SK-N-MC (cell line): ENCODE measurements at regions not wholly inside any gene's neighbourhood (a gene's known extent, or its start where the extent isn't known, plus 50 kb on each side); places are given as distances from the start of the nearest gene placed in this dataset.

Experiments used
- EZH2 ChIP-seq: fragments of 200-600 bp; sonication (generic); IDR thresholded peaks from one replicate; pipeline ENCODE4 v1.6.1; 2017; ENCODE audit warnings: antibody characterized with exemption
- POLR2AphosphoS5 ChIP-seq: IDR thresholded peaks from 2 replicates; pipeline ENCODE4 v1.6.1; 2012; ENCODE audit warnings: mild to moderate bottlenecking, low read depth, low read length, borderline replicate concordance

DNA sequence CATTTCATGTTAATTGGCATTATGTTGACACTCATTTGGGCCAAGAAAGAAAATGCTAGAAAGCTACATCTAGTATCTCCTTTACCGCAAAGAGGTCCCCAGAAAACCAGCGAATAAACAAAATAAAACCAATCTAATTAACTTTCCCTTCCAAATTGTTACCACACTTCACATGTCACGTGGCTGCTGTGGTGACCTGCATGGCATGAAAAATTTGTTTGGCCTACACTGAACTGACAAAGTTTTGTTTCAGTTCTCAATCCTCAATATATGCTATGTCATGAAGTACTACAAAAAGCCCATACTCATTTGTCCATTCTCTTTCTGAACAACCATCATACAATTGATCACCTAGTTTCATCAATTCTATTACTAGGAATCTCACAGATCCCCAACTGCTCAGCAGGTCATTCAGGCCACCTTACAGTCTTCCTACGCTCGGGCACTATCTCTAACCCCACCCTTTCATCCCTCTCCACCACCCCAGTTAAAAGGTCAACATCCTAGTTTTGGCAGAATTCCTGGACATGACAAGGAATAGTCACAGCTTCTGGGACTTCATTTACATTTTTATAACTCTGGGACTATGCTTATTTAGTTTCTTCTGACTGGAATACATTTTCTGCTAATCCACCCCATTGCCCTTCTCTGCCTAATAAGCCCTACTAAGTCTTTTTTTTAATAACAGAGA lies 480.4 kb downstream of the IGSF11 start:
- TF ChIP-seq POLR2AphosphoS5 (no peak), EZH2 (no peak)
